ENCODE measurements at regions not wholly inside any gene's neighbourhood (a gene's known extent, or its start where the extent isn't known, plus 50 kb on each side); places are given as distances from the start of the nearest gene placed in this dataset.

DNA sequence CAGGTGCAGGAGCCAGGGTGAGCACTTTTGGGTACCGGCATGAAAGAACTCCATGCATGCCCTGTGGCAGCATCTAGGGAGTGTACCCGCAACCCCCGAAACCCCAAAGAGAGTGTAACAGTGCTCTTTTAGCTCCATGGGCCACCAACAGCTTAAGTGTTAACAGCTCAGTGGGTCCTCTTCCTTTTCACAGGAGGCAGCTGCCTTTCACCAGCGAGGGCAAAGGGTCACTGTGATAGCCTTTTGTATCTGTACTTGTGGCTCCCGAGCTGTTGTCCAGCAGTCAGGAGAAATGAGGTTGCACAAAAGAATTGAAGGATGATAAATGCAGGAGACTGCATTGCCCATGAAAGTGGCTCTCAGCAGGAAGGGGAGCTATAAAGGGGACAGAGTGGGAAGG is 1166.3 kb upstream of the ACVR2A start:
- Histone ChIP-seq H3K9me3 (ENCODE audit: control insufficient read depth, insufficient read depth, low read length) (no peaks in the 10 kb centered on the region), H3K27me3 (ENCODE audit: control insufficient read depth, insufficient read depth, low read length) (no peaks in the 10 kb centered on the region), H3K4me1 (ENCODE audit: control insufficient read depth, insufficient read depth, low read length) (no peaks in the 10 kb centered on the region), H3K27ac (ENCODE audit: low read depth, low read length) (no peak overlapping the region), H3K36me3 (ENCODE audit: control insufficient read depth, insufficient read depth, low read length) (no peaks in the 10 kb centered on the region), H3K4me3 (ENCODE audit: low read depth, low read length) (no peak overlapping the region)
- no peak for DNase-seq (ENCODE audit: low read depth in 4 of 6, low spot score in 6 of 6)
- 77% methylated on average over 5 of the region's 5 CpGs for WGBS (ENCODE audit: insufficient coverage)

- Histone ChIP-seq H3K27ac (ENCODE audit: low read depth, low read length) (no peak overlapping the region), H3K4me1 (ENCODE audit: control insufficient read depth, insufficient read depth, low read length) (no peaks in the 10 kb centered on the region), H3K4me3 (ENCODE audit: low read depth, low read length) (no peak overlapping the region), H3K36me3 (ENCODE audit: control insufficient read depth, insufficient read depth, low read length) (no peaks in the 10 kb centered on the region), H3K9me3 (ENCODE audit: control insufficient read depth, insufficient read depth, low read length) (no peaks in the 10 kb centered on the region), H3K27me3 (ENCODE audit: control insufficient read depth, insufficient read depth, low read length) (no peaks in the 10 kb centered on the region)
- no peak for DNase-seq (ENCODE audit: low read depth in 4 of 6, low spot score in 6 of 6)
These were observed 1167.5 kb upstream of the ACVR2A start for GRCh38 chr2:146677280-146677679.

- no peak overlapping the region for H3K4me3 ChIP-seq (ENCODE audit: low read depth, low read length)
- H3K27ac ChIP-seq (ENCODE audit: low read depth, low read length), result no peak overlapping the region
- no peaks in the 10 kb centered on the region for H3K4me1 ChIP-seq (ENCODE audit: control insufficient read depth, insufficient read depth, low read length)
- H3K27me3 ChIP-seq (ENCODE audit: control insufficient read depth, insufficient read depth, low read length), result no peaks in the 10 kb centered on the region
- no peaks in the 10 kb centered on the region for H3K9me3 ChIP-seq (ENCODE audit: control insufficient read depth, insufficient read depth, low read length)
- no peak for DNase-seq (ENCODE audit: low read depth in 4 of 6, low spot score in 6 of 6)
- no peaks in the 10 kb centered on the region for H3K36me3 ChIP-seq (ENCODE audit: control insufficient read depth, insufficient read depth, low read length)
- WGBS (ENCODE audit: insufficient coverage), result no CpG with 5 or more reads among the region's 3 CpGs
These were observed 1175.1 kb upstream of the ACVR2A start for GRCh38 chr2:146669735-146670134.

DNA sequence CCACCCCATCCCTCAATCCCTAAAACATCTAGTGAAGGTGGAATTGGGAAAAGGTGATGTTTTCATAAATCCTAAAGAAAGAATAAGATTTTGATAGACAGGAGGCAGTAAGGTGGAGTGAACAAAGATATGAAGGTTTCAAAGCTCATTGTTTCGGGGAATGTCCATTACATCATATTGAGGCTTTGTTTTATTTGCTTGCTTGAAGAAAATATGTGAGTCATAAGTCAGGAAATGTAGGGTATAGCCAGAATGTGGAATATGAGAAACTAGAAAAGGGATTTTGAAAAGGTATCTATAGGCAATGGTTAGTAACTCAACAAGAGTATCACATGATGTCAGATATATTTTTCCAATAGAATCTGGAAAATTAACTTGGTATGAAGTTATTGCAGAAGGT is 1178.5 kb upstream of the ACVR2A start:
- no peaks in the 10 kb centered on the region for H3K9me3 ChIP-seq (ENCODE audit: control insufficient read depth, insufficient read depth, low read length)
- WGBS (ENCODE audit: insufficient coverage), result 83% methylated on average over 1 of the region's 1 CpG
- DNase-seq (ENCODE audit: low read depth in 4 of 6, low spot score in 6 of 6), result no peak
- no peak overlapping the region for H3K4me3 ChIP-seq (ENCODE audit: low read depth, low read length)
- no peaks in the 10 kb centered on the region for H3K27me3 ChIP-seq (ENCODE audit: control insufficient read depth, insufficient read depth, low read length)
- no peaks in the 10 kb centered on the region for H3K4me1 ChIP-seq (ENCODE audit: control insufficient read depth, insufficient read depth, low read length)
- no peaks in the 10 kb centered on the region for H3K36me3 ChIP-seq (ENCODE audit: control insufficient read depth, insufficient read depth, low read length)
- no peak overlapping the region for H3K27ac ChIP-seq (ENCODE audit: low read depth, low read length)

GRCh38 chr2:146665800-146666199 is 1179.0 kb upstream of the ACVR2A start:
- no peaks in the 10 kb centered on the region for H3K36me3 ChIP-seq (ENCODE audit: control insufficient read depth, insufficient read depth, low read length)
- H3K4me1 ChIP-seq (ENCODE audit: control insufficient read depth, insufficient read depth, low read length), result no peaks in the 10 kb centered on the region
- H3K9me3 ChIP-seq (ENCODE audit: control insufficient read depth, insufficient read depth, low read length), result no peaks in the 10 kb centered on the region
- no peaks in the 10 kb centered on the region for H3K27me3 ChIP-seq (ENCODE audit: control insufficient read depth, insufficient read depth, low read length)
- no peak for DNase-seq (ENCODE audit: low read depth in 4 of 6, low spot score in 6 of 6)
- no peak overlapping the region for H3K4me3 ChIP-seq (ENCODE audit: low read depth, low read length)
- H3K27ac ChIP-seq (ENCODE audit: low read depth, low read length), result no peak overlapping the region

- no peaks in the 10 kb centered on the region for H3K4me1 ChIP-seq (ENCODE audit: control insufficient read depth, insufficient read depth, low read length)
- H3K36me3 ChIP-seq (ENCODE audit: control insufficient read depth, insufficient read depth, low read length), result no peaks in the 10 kb centered on the region
- H3K27ac ChIP-seq (ENCODE audit: low read depth, low read length), result no peak overlapping the region
- peak; percentile 10 to 88 (median 43) for DNase-seq (ENCODE audit: low read depth in 4 of 6, low spot score in 6 of 6)
- no peaks in the 10 kb centered on the region for H3K9me3 ChIP-seq (ENCODE audit: control insufficient read depth, insufficient read depth, low read length)
- no peaks in the 10 kb centered on the region for H3K27me3 ChIP-seq (ENCODE audit: control insufficient read depth, insufficient read depth, low read length)
- H3K4me3 ChIP-seq (ENCODE audit: low read depth, low read length), result no peak overlapping the region
These were observed 1183.2 kb upstream of the ACVR2A start for GRCh38 chr2:146661473-146662096.

- Histone ChIP-seq H3K9me3 (ENCODE audit: control insufficient read depth, insufficient read depth, low read length) (no peaks in the 10 kb centered on the region), H3K4me1 (ENCODE audit: control insufficient read depth, insufficient read depth, low read length) (no peaks in the 10 kb centered on the region), H3K36me3 (ENCODE audit: control insufficient read depth, insufficient read depth, low read length) (no peaks in the 10 kb centered on the region), H3K4me3 (ENCODE audit: low read depth, low read length) (no peak overlapping the region), H3K27ac (ENCODE audit: low read depth, low read length) (no peak overlapping the region), H3K27me3 (ENCODE audit: control insufficient read depth, insufficient read depth, low read length) (no peaks in the 10 kb centered on the region)
- no peak for DNase-seq (ENCODE audit: low read depth in 4 of 6, low spot score in 6 of 6)
- WGBS (ENCODE audit: insufficient coverage), result 100% methylated on average over 1 of the region's 1 CpG
These were observed 1184.9 kb upstream of the ACVR2A start for GRCh38 chr2:146659976-146660375.

- no peak overlapping the region for H3K4me3 ChIP-seq (ENCODE audit: low read depth, low read length)
- WGBS (ENCODE audit: insufficient coverage), result no CpG with 5 or more reads among the region's 2 CpGs
These were observed 1192.5 kb upstream of the ACVR2A start for GRCh38 chr2:146652311-146652710.

GRCh38 chr2:146651361-146651760 is 1193.5 kb upstream of the ACVR2A start:
- no peaks in the 10 kb centered on the region for H3K4me1 ChIP-seq (ENCODE audit: control insufficient read depth, insufficient read depth, low read length)
- H3K27me3 ChIP-seq (ENCODE audit: control insufficient read depth, insufficient read depth, low read length), result no peaks in the 10 kb centered on the region
- H3K9me3 ChIP-seq (ENCODE audit: control insufficient read depth, insufficient read depth, low read length), result peaks cover 3% of the 10 kb centered on the region
- no peak overlapping the region for H3K4me3 ChIP-seq (ENCODE audit: low read depth, low read length)
- DNase-seq (ENCODE audit: low read depth in 4 of 6, low spot score in 6 of 6), result no peak
- no peaks in the 10 kb centered on the region for H3K36me3 ChIP-seq (ENCODE audit: control insufficient read depth, insufficient read depth, low read length)
- H3K27ac ChIP-seq (ENCODE audit: low read depth, low read length), result no peak overlapping the region
- WGBS (ENCODE audit: insufficient coverage), result no CpG with 5 or more reads among the region's 3 CpGs

More at GRCh38 chr2:146652311-146652710, 1192.5 kb upstream of the ACVR2A start:
- DNase-seq (ENCODE audit: low read depth in 4 of 6, low spot score in 6 of 6), result no peak
- peaks cover 3% of the 10 kb centered on the region for H3K9me3 ChIP-seq (ENCODE audit: control insufficient read depth, insufficient read depth, low read length)
- no peaks in the 10 kb centered on the region for H3K36me3 ChIP-seq (ENCODE audit: control insufficient read depth, insufficient read depth, low read length)
- no peaks in the 10 kb centered on the region for H3K27me3 ChIP-seq (ENCODE audit: control insufficient read depth, insufficient read depth, low read length)
- no peak overlapping the region for H3K27ac ChIP-seq (ENCODE audit: low read depth, low read length)
- H3K4me1 ChIP-seq (ENCODE audit: control insufficient read depth, insufficient read depth, low read length), result no peaks in the 10 kb centered on the region

GRCh38 chr2:146642066-146642465 is 1202.8 kb upstream of the ACVR2A start:
- WGBS (ENCODE audit: insufficient coverage), result 86% methylated on average over 3 of the region's 4 CpGs
- H3K9me3 ChIP-seq (ENCODE audit: control insufficient read depth, insufficient read depth, low read length), result no peaks in the 10 kb centered on the region
- no peak for DNase-seq (ENCODE audit: low read depth in 4 of 6, low spot score in 6 of 6)
- H3K4me1 ChIP-seq (ENCODE audit: control insufficient read depth, insufficient read depth, low read length), result no peaks in the 10 kb centered on the region
- no peaks in the 10 kb centered on the region for H3K27me3 ChIP-seq (ENCODE audit: control insufficient read depth, insufficient read depth, low read length)
- no peak overlapping the region for H3K4me3 ChIP-seq (ENCODE audit: low read depth, low read length)
- no peaks in the 10 kb centered on the region for H3K36me3 ChIP-seq (ENCODE audit: control insufficient read depth, insufficient read depth, low read length)
- H3K27ac ChIP-seq (ENCODE audit: low read depth, low read length), result no peak overlapping the region
